HG02678 (cell line): ENCODE measurements at regions not wholly inside any gene's neighbourhood (a gene's known extent, or its start where the extent isn't known, plus 50 kb on each side); places are given as distances from the start of the nearest gene placed in this dataset.
"Not testable (repeated sequence)": the region's sequence is repeated elsewhere in the genome, so short reads cannot be mapped to it uniquely, and the experiment has no call there.

ENCODE experiments used
- ATAC-seq: cut with Tn5 transposase; IDR thresholded peaks from one replicate; pipeline ENCODE4 v1.9.1; 2021; ENCODE audit warnings: mild to moderate bottlenecking, moderate library complexity; ENCODE audit not compliant: unreplicated experiment

DNA sequence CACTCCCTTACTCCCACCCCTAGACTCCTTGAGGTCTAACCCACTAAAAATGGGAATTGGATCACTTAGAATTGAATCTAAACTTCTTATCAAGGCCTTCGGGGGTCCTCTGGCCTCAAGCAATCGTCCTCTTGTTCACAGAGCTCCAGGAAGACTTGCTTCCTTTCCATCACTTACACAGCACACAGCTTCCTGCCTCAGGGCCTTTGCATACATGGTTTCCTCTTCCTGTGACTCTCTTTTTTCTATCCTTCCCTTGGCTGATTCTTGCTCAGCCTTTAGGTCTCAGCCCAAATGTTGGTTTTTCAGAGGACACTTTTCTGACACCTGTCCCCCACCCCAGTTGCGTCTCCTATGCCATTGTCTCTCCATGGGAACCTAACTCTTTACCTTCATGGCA lies 50.0 kb upstream of the ALDH1B1 start:
- ATAC-seq, result no peak

DNA sequence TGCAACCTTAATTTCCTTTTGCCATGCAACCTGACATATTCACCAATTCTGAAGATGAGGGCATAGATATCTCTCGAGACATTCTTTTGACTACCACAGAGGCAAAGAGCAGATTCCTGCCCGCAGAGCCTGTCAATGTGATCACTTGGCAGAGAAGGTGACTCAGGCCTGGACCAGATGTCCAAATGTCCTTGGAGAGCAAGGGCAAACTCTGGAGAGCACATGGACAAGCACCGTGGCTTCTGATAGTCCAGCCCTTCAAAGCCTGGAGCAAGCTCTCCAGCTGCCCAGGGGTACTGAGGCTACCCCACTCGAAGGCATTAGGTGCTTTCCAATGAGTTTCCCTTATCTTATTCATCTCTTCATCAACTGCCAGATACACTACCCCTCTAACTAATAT lies 50.4 kb upstream of the ALDH1B1 start:
- ATAC-seq, result no peak

- ATAC-seq, result no peak
Observed at GRCh38 chr9:38339496-38339895, 53.0 kb upstream of the ALDH1B1 start.

DNA sequence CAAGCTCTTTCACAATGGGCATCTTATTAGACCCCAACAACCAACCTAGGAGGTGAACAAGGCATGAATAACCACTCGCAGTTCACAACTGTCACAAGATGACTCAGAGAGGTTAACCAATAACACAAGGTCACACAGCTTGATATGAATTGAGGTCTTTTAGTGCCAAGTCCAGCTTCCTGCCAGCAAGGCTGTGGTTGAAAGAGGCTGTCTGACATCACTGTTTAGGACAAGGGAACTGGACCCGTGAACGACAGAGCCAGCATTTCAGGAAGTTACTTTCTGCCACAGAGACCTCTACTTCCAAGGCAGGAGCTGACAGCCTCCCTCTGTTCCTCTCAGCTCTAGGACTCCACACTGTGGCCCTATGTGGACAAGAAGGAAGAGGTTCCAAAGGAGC lies 53.4 kb upstream of the ALDH1B1 start:
- peak; percentile 69 for ATAC-seq

GRCh38 chr9:38338342-38339018 lies 54.0 kb upstream of the ALDH1B1 start:
- no peak for ATAC-seq

DNA sequence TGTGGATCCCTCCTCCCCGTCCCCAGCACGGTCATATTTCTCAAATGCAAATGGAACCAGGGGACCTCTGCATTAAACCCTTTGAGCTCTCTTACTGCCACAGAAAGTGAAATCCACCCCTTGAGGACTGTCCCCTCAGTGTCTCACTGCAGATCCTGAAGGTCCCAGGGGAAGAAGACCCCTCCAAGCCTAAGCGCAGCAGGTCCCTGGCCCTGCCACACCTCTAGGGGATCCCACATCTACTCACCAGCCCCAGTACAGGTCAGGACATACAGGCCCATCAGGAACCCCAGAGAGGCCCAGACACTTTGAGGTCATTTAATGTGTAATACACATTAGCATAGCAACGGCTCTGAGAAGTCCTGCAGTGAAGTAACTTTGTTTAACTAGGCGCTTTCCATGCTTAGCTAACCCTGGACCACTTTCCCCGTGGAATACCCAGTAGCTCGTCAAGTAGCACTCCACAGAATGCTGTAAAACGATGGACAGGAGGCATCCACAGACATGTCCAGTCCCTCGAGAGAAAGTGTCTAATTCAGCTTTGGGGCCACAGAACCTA lies 54.7 kb upstream of the ALDH1B1 start:
- ATAC-seq, result no peak

DNA sequence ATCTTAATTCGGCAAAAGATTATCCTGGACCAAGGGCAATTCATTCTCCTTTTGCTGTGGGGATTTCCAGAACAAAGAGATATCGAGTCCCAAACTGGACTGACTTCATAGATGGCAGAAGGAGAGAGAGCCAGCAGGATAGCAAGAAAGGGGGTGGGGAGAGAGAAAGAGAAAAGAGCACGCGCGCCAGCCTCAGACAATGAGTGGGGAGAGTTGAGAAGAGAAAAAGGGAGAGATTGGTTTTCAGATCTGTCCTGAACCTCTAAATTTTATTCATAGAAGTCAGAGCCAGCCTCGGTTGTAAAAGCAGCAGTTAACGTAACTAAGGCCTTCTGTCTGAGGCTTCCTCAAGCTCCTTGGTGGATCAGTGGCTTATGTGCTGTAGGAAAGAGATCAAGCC lies 55.3 kb upstream of the ALDH1B1 start:
- ATAC-seq, result no peak

DNA sequence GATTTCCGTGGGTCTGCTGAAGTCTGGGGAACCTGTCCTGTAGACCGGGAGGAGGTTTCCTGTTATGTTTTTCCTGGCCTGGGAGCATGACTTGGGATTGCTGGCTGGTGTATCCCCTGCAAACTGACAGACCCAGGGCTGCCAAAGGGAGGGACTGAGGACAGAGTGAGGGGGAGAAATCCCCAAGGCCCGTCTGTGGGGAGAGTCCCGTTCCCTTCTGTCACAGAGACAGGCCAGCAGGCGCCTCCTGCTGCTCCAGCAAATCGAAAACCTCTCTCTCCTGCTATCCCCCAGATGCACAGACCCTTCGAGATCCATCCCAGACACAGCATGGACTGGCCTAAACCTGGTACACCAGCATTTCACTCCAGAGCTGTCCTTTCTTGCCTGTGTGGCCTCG lies 56.2 kb upstream of the ALDH1B1 start:
- ATAC-seq, result no peak

DNA sequence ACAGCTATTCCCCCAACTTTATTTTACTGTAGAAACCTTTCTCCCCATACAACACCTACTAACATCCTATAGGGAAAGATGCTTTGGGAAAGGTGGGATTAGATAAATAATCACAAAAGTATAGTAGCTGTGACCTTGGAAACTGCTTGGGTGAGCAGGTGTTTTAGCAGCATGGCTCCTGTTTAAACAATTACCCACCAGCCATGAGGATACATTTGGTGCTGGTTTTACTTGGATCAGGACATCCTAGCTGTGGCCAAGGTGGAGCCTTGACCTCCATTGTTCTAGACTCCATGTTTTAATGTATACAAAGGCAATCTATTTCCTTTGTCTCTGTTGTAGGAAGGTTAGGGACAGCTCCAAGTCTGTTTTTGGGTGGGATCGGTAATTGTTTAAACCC lies 56.8 kb upstream of the ALDH1B1 start:
- ATAC-seq, result no peak

GRCh38 chr9:38334234-38334633 lies 58.3 kb upstream of the ALDH1B1 start:
- ATAC-seq, result no peak

DNA sequence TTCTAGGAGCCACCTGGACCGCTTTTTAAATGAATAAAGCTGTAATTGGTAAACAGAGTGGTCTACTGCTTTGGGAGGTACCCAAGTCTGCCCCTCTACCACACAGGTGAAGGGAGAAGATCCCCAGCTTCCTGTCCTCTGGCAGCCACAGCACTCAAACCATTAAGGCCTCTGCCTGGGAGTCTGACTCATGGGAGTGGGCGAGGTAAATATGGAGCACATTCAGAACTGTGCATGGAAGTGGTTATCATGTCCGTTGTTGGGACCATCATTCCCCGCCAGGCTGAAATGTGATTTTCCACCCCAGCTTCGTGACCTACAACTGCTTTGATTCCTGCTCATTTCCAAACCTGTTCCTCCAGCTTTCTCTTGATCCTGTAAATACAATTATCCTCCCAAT lies 59.5 kb upstream of the ALDH1B1 start:
- no peak for ATAC-seq

DNA sequence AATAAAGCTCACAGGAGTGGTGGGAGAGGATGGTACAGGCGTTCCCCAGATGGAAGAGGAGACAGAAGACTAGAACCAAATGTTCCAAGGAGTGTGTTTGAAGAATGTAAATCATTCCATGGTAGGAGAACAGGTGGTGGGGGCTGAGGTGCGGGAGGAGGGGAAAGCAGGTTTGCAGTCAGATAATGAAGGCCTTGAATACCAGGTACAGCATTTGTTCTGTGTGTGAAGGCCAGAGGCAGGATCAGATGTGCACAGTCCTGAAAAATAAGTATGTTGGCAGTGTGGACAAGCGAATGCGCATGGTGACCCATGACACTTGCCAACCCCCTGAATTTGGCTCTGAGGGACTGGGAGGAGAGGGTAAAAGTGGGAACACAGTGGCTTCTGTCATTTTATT lies 59.9 kb upstream of the ALDH1B1 start:
- ATAC-seq, result no peak

- ATAC-seq, result no peak
Observed at GRCh38 chr9:38331141-38331540, 61.4 kb upstream of the ALDH1B1 start.

- ATAC-seq, result no peak
Observed at GRCh38 chr9:38329968-38330367, 62.5 kb upstream of the ALDH1B1 start.

- ATAC-seq, result no peak
Observed at GRCh38 chr9:38328765-38329164, 63.7 kb upstream of the ALDH1B1 start.

GRCh38 chr9:38326122-38326521 lies 66.4 kb upstream of the ALDH1B1 start:
- ATAC-seq, result no peak

- not testable (repeated sequence) for ATAC-seq
Observed at GRCh38 chr9:38324213-38324612, 68.3 kb upstream of the ALDH1B1 start.

GRCh38 chr9:38322937-38323336 lies 69.6 kb upstream of the ALDH1B1 start:
- no peak for ATAC-seq

DNA sequence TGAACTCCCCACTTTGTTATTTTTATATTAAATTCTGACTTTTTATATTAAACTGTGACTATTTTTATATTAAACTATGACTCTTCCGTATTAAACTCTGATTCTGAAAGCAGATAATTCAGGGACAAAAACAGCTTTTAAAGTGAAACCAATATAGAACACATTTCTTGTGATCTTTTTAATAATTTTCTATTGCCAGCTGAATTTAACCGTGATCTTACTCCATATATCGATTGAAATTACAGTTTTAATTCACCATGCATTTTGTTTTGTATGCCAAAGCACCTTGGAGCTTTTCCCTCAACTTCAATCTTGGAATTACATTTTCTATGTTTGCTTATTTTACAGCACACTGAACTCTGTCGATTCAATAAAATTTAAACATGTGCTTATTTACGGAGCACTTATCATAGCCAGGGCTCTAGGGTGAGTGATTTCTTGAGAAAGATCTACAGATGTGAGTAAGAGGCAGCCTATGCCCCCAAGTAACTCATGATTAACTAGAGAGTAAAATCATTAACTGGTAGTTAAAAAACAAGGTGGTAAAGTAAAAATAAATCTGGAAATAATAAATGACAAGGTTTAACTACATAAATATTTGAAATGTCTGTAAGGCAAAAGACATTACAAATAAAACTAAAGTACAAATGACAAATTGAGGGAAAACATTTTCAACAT lies 72.9 kb upstream of the ALDH1B1 start:
- ATAC-seq, result no peak

DNA sequence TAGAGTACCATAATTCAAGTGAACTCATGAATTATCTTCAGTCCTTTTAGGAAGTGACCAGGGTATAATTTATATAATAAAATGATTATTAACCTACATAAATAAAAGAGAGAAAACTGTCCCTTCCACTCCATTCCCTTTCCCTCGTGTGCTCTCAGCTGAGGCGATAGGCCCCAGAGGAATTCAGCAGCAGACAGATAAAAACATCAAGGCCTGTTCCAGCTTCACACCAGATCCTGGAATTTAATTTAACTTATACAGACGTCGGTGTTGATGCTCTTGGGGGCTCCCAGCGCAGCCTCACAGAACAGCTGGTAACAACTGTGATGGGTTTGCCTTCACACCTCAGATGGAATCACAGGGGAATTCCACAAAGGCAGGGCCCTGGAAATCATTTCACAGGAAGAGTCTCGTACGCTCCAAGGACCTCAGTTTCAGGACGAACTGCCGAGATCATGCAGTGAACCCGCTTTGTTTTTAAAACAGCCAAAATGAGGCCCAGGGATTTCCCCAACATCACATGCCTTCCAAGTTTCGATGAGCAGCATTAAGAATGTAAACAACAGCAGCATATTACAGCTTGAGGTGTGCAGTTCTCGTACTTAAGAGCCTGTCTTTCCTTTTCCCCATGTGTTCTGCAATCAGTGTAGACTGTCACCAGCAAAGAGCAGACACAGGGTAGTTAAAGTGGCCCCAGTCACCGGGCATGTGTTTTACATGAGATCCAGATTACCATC lies 73.6 kb upstream of the ALDH1B1 start:
- ATAC-seq, result peak; percentile 86

GRCh38 chr9:38316166-38316780 lies 76.2 kb upstream of the ALDH1B1 start:
- ATAC-seq, result no peak
